K562 (cell line): ENCODE measurements at regions not wholly inside any gene's neighbourhood (a gene's known extent, or its start where the extent isn't known, plus 50 kb on each side); places are given as distances from the start of the nearest gene placed in this dataset.

Source experiments
- ATAC-seq: fragments of 200-7000 bp; cut with Tn5 transposase; 3 replicates; pipeline ENCODE4 v1.9.1; 2020; ENCODE audit warnings: moderate library complexity
- BruUV-seq: library from RNA; stranded (reverse); fragments of 400-500 nt; replicated peaks from 2 replicates; lab custom pipeline; 2021; lab: Mats Ljungman, UMichigan
- CTCF ChIA-PET: fragments of 300-600 bp; formaldehyde crosslinking; extraction: SDS; loops from one replicate; lab custom pipeline; 2021; ENCODE audit warnings: low intra/inter-chr PET ratio; lab: Yijun Ruan, JAX
- POLR2A ChIA-PET: fragments of 300-600, 350-650 bp; sonication (Branson Sonifier 250); formaldehyde crosslinking; extraction: SDS; loops from one replicate; lab custom pipeline; 2021; ENCODE audit warnings: antibody characterized with exemption, inconsistent platforms; lab: Yijun Ruan, JAX
- DNase-seq, 4 experiments: peaks; one replicate each; pipeline versions ENCODE4 v3.0.0 to v3.0.0-alpha.2; 2011 to 2018; ENCODE audit warnings: low spot score in 3 of 4, mixed read lengths in 3 of 4; ENCODE audit errors: extremely low read depth in 1 of 4
- FAIRE-seq: peaks from 2 replicates; lab custom pipeline; 2011; peaks lifted over from hg19 to GRCh38; lab: Jason Lieb, UNC
- H2AFZ ChIP-seq: 2 replicates; pipeline ENCODE4 v1.6.0; 2011; ENCODE audit warnings: low read depth, low read length, control low read depth, inconsistent platforms
- H3K27ac ChIP-seq: fragments of 200-600 bp; 3 replicates; pipeline ENCODE4 v1.8.0; 2011; ENCODE audit warnings: low read depth, mild to moderate bottlenecking, control low read depth, inconsistent platforms, low read length, moderate library complexity, mixed read lengths; ENCODE audit errors: extremely low read depth
- H3K27me3 ChIP-seq, 2 experiments: fragments of 300-600 bp in 1 of 2; 2 replicates in 1 of 2; 3 replicates in 1 of 2; pipeline versions ENCODE4 v1.6.0 to v1.8.0; 2011; ENCODE audit warnings: inconsistent platforms in 2 of 2, low read length in 2 of 2, mild to moderate bottlenecking in 1 of 2, mixed read lengths in 1 of 2, moderate library complexity in 1 of 2; ENCODE audit not compliant: control insufficient read depth in 2 of 2, insufficient read depth in 2 of 2
- H3K36me3 ChIP-seq: fragments of 300-600 bp; 3 replicates; pipeline ENCODE4 v1.8.0; 2011; ENCODE audit warnings: mild to moderate bottlenecking, low read length, inconsistent platforms; ENCODE audit not compliant: control insufficient read depth, insufficient read depth
- H3K4me1 ChIP-seq, 2 experiments: fragments of 200-600 bp in 1 of 2; replicated peaks in 1 of 2; 2 replicates in 1 of 2; 3 replicates in 1 of 2; pipeline versions ENCODE4 v1.5.1 to v1.8.0; 2011; ENCODE audit warnings: inconsistent platforms in 2 of 2, low read length in 2 of 2, mild to moderate bottlenecking in 1 of 2, mixed read lengths in 1 of 2, moderate library complexity in 1 of 2; ENCODE audit not compliant: control insufficient read depth in 2 of 2, insufficient read depth in 2 of 2
- H3K4me2 ChIP-seq: 2 replicates; pipeline ENCODE4 v1.6.1; 2011; ENCODE audit warnings: low read length, control low read depth, inconsistent platforms, mixed read lengths; ENCODE audit not compliant: insufficient read depth
- H3K4me3 ChIP-seq: fragments of 200-600 bp; sonication (generic), shearing (Covaris generic); 2 replicates; pipeline ENCODE4 v1.5.1; 2016; ENCODE audit warnings: control low read depth, inconsistent platforms
- H3K79me2 ChIP-seq: fragments of 200-600 bp; 3 replicates; pipeline ENCODE4 v1.8.0; 2011; ENCODE audit warnings: low read length, inconsistent platforms; ENCODE audit not compliant: control insufficient read depth, insufficient read depth
- H3K9ac ChIP-seq, 2 experiments: 2 replicates each; pipeline versions ENCODE4 v1.6.0 to v1.6.1; 2011; ENCODE audit warnings: low read depth in 2 of 2, low read length in 2 of 2, control low read depth in 1 of 2, inconsistent platforms in 1 of 2, mild to moderate bottlenecking in 1 of 2, mixed read lengths in 1 of 2; ENCODE audit not compliant: insufficient read depth in 1 of 2
- H3K9me1 ChIP-seq: one replicate; pipeline ENCODE4 v1.6.0; 2011; ENCODE audit warnings: inconsistent platforms, mild to moderate bottlenecking, low read length, moderate library complexity; ENCODE audit not compliant: control insufficient read depth, insufficient read depth
- H3K9me3 ChIP-seq: replicated peaks from 2 replicates; pipeline ENCODE4 v1.5.1; 2011; ENCODE audit warnings: low read depth, low read length, inconsistent platforms; ENCODE audit not compliant: control insufficient read depth, insufficient read depth
- H4K20me1 ChIP-seq: replicated peaks from 2 replicates; pipeline ENCODE4 v1.6.1; 2011; ENCODE audit warnings: low read length, inconsistent platforms, mixed read lengths; ENCODE audit not compliant: control insufficient read depth, insufficient read depth
- CCNT2 ChIP-seq: IDR thresholded peaks from 2 replicates; pipeline ENCODE4 v1.6.1; 2011; ENCODE audit warnings: borderline replicate concordance, low read depth, mild to moderate bottlenecking, moderate library complexity, mixed read lengths, low read length; ENCODE audit not compliant: insufficient read length; ENCODE audit errors: extremely low read depth
- DDX20 ChIP-seq: fragments of 450-650 bp; IDR thresholded peaks from 2 replicates; pipeline ENCODE4 v1.6.1; 2016; ENCODE audit warnings: missing genetic modification characterization, low read depth, mild to moderate bottlenecking, missing compliant biosample characterization, moderate library complexity
- ERF ChIP-seq: fragments of 450-650 bp; formaldehyde crosslinking; IDR thresholded peaks from 2 replicates; pipeline ENCODE4 v1.4.0; 2020; ENCODE audit warnings: mild to moderate bottlenecking, mixed read lengths
- FOSL1 ChIP-seq: fragments of 200-800 bp; sonication (Bioruptor generic); conservative IDR thresholded peaks from 2 replicates; pipeline ENCODE4 v1.6.1; 2016; ENCODE audit warnings: missing genetic modification characterization, missing compliant biosample characterization
- IRF1 ChIP-seq: sonication (generic); formaldehyde crosslinking; IDR thresholded peaks from 2 replicates; pipeline ENCODE4 v1.8.0; 2022; ENCODE audit warnings: missing genetic modification reagents, mild to moderate bottlenecking, borderline replicate concordance
- KAT2B ChIP-seq: IDR thresholded peaks from one replicate; pipeline ENCODE4 v1.6.1; 2012; ENCODE audit warnings: low read depth, mild to moderate bottlenecking, control low read depth, inconsistent platforms, low read length, moderate library complexity
- SNAPC5 ChIP-seq: fragments of 250-450 bp; sonication (Bioruptor Pico); IDR thresholded peaks from 2 replicates; pipeline ENCODE4 v1.8.0; 2021; ENCODE audit warnings: moderate library complexity, mild to moderate bottlenecking, inconsistent platforms
- ZNF232 ChIP-seq: sonication (generic); formaldehyde crosslinking; IDR thresholded peaks from 2 replicates; pipeline ENCODE4 v1.8.0; 2022; ENCODE audit warnings: mild to moderate bottlenecking, missing genetic modification reagents
- ZNF561 ChIP-seq: fragments of 450-650 bp; formaldehyde crosslinking; conservative IDR thresholded peaks from 2 replicates; pipeline ENCODE4 v1.4.0; 2020; ENCODE audit warnings: mild to moderate bottlenecking, moderate library complexity
- ZNF766 ChIP-seq: fragments of 200-800 bp; sonication (Bioruptor generic); conservative IDR thresholded peaks from 2 replicates; pipeline ENCODE4 v1.6.1; 2016; ENCODE audit warnings: missing genetic modification characterization, missing compliant biosample characterization
- WGBS: fragments of 100-300 bp; shearing (Covaris generic); methylation state at CpG from one replicate; pipeline ENCODE4 v1.1.6; 2016; ENCODE audit warnings: low coverage, mixed read lengths; ENCODE audit not compliant: insufficient coverage; ENCODE audit errors: missing lambda C conversion rate; 5-methylcytosine and 5-hydroxymethylcytosine counted together
- in situ Hi-C: fragments of 300-500 bp; cut with MboI; formaldehyde crosslinking; loops from 4 replicates; pipeline ENCODE4 v1.15.0; 2018; ENCODE audit warnings: inconsistent platforms, mixed read lengths
- intact Hi-C: fragments of 100-400 bp; cut with micrococcal nuclease; formaldehyde crosslinking; loops from 2 replicates; pipeline ENCODE4 v1.14.2; 2022

- TF ChIP-seq SNAPC5 (CRISPR knock-in tag): no peak
Measured at GRCh38 chr12:90342081-90342480, 612.9 kb downstream of the CCER1 start (continued).

- H2AFZ ChIP-seq: no peak overlapping the region
- no peaks in the 10 kb centered on the region for H3K9me1 ChIP-seq
- in situ Hi-C loops (no loop called here), intact Hi-C loops (no loop called here)
- TF ChIP-seq ERF (CRISPR knock-in tag) (no peak), IRF1 (CRISPR knock-in tag) (no peak)
- no peaks in the 10 kb centered on the region for H3K9me3 ChIP-seq
- no peak for ATAC-seq
- no peak overlapping the region for H3K4me3 ChIP-seq
- DNase-seq: no peak
- ChIA-PET CTCF (no interaction called here), POLR2A (no interaction called here)
- no peaks in the 10 kb centered on the region for H3K79me2 ChIP-seq
- H4K20me1 ChIP-seq: no peaks in the 10 kb centered on the region
- H3K36me3 ChIP-seq: no peaks in the 10 kb centered on the region
- no peak overlapping the region for H3K4me2 ChIP-seq
- H3K9ac ChIP-seq: no peak overlapping the region
- no peaks in the 10 kb centered on the region for H3K27me3 ChIP-seq
- H3K27ac ChIP-seq: no peak overlapping the region
- H3K4me1 ChIP-seq: no peaks in the 10 kb centered on the region
- FAIRE-seq: no peak
- no TSS peak for BruUV-seq
- 5% methylated on average over 4 of the region's 4 CpGs for WGBS
Measured at GRCh38 chr12:90339837-90340236, 615.1 kb downstream of the CCER1 start.

GRCh38 chr12:90338365-90338764 is 616.6 kb downstream of the CCER1 start:
- H4K20me1 ChIP-seq: no peaks in the 10 kb centered on the region

More at GRCh38 chr12:90338365-90338764, 616.6 kb downstream of the CCER1 start:
- Histone ChIP-seq H3K9me1 (no peaks in the 10 kb centered on the region), H3K9me3 (no peaks in the 10 kb centered on the region), H3K27me3 (no peaks in the 10 kb centered on the region), H3K4me3 (no peak overlapping the region), H3K9ac (no peak overlapping the region), H3K4me2 (no peak overlapping the region), H3K27ac (no peak overlapping the region), H3K36me3 (no peaks in the 10 kb centered on the region), H3K4me1 (no peaks in the 10 kb centered on the region), H3K79me2 (no peaks in the 10 kb centered on the region), H2AFZ (no peak overlapping the region)
- ChIA-PET POLR2A (no interaction called here), CTCF (no interaction called here)
- intact Hi-C loops: no loop called here
- no peak for TF ChIP-seq ZNF232
- TF ChIP-seq ZNF561 (CRISPR knock-in tag): no peak
- no peak for TF ChIP-seq DDX20 (tag)
- TF ChIP-seq CCNT2: no peak
- no peak for TF ChIP-seq FOSL1 (tag)
- TF ChIP-seq KAT2B: no peak
- TF ChIP-seq ZNF766 (CRISPR knock-in tag): no peak
- FAIRE-seq (no peak), ATAC-seq (no peak), DNase-seq (no peak)
- 0% methylated on average over 2 of the region's 2 CpGs for WGBS
- in situ Hi-C loops: no loop called here
- no TSS peak for BruUV-seq
